Loucy (cell line): ENCODE measurements at regions not wholly inside any gene's neighbourhood (a gene's known extent, or its start where the extent isn't known, plus 50 kb on each side); places are given as distances from the start of the nearest gene placed in this dataset.

ENCODE experiments used
- H2AFZ ChIP-seq: fragments of 200-600 bp; sonication (generic); 2 replicates; pipeline ENCODE4 v1.6.0; 2016; ENCODE audit warnings: antibody characterized with exemption, mild to moderate bottlenecking, low read length, moderate library complexity
- H3F3A ChIP-seq: fragments of 200-600 bp; 2 replicates; pipeline ENCODE4 v1.6.0; 2016; ENCODE audit warnings: antibody characterized with exemption, low read depth, mild to moderate bottlenecking
- H3K27me3 ChIP-seq: fragments of 200-600 bp; sonication (generic); 2 replicates; pipeline ENCODE4 v1.6.1; 2014; ENCODE audit warnings: low read length, mild to moderate bottlenecking; ENCODE audit not compliant: insufficient read depth, poor library complexity, severe bottlenecking
- H3K36me3 ChIP-seq: fragments of 200-600 bp; sonication (generic); 2 replicates; pipeline ENCODE4 v1.6.1; 2016; ENCODE audit warnings: low read length; ENCODE audit not compliant: insufficient read depth
- H3K4me1 ChIP-seq: fragments of 200-600 bp; sonication (generic); 2 replicates; pipeline ENCODE4 v1.5.1; 2014; ENCODE audit warnings: low read length, mild to moderate bottlenecking; ENCODE audit not compliant: insufficient read depth, poor library complexity, severe bottlenecking
- H3K4me2 ChIP-seq: fragments of 200-600 bp; sonication (generic); 2 replicates; pipeline ENCODE4 v1.6.0; 2014; ENCODE audit warnings: antibody characterized with exemption, low read length, low read depth, mild to moderate bottlenecking; ENCODE audit not compliant: poor library complexity, severe bottlenecking
- H3K4me3 ChIP-seq: fragments of 200-600 bp; sonication (generic); 2 replicates; pipeline ENCODE4 v1.5.1; 2014; ENCODE audit warnings: low read length, mild to moderate bottlenecking, mixed read lengths; ENCODE audit not compliant: poor library complexity, severe bottlenecking
- H3K79me2 ChIP-seq: fragments of 200-600 bp; sonication (generic); 2 replicates; pipeline ENCODE4 v1.6.1; 2014; ENCODE audit warnings: low read length; ENCODE audit not compliant: insufficient read depth
- H3K9ac ChIP-seq: fragments of 200-600 bp; sonication (generic); 2 replicates; pipeline ENCODE4 v1.6.0; 2014; ENCODE audit warnings: mild to moderate bottlenecking, low read depth, low read length, moderate library complexity; ENCODE audit not compliant: poor library complexity, severe bottlenecking
- H3K9me2 ChIP-seq: fragments of 200-600 bp; sonication (generic); replicated peaks from 2 replicates; pipeline ENCODE4 v1.6.1; 2016; ENCODE audit warnings: low read depth, low read length, mixed read lengths
- H3K9me3 ChIP-seq: fragments of 200-600 bp; sonication (generic); 2 replicates; pipeline ENCODE4 v1.6.1; 2014; ENCODE audit warnings: mild to moderate bottlenecking, antibody characterized with exemption, low read length, low read depth; ENCODE audit not compliant: insufficient read depth
- H4K20me1 ChIP-seq: fragments of 200-600 bp; sonication (generic); 2 replicates; pipeline ENCODE4 v1.6.0; 2014; ENCODE audit warnings: antibody characterized with exemption, low read length, mild to moderate bottlenecking; ENCODE audit not compliant: insufficient read depth, poor library complexity, severe bottlenecking
- EZH2phosphoT487 ChIP-seq: fragments of 200-600 bp; IDR thresholded peaks from 2 replicates; pipeline ENCODE4 v1.6.1; 2018; ENCODE audit warnings: antibody characterized with exemption, mild to moderate bottlenecking, moderate library complexity, borderline replicate concordance
- TF ChIP-seq, protein P1 (sequence below): fragments of 200-600 bp; sonication (generic); conservative IDR thresholded peaks from 2 replicates; pipeline ENCODE4 v1.5.1; 2014; ENCODE audit warnings: mild to moderate bottlenecking, antibody characterized with exemption, low read length

- Histone ChIP-seq H3K4me3 (no peak overlapping the region), H3K4me2 (no peak overlapping the region), H3K9ac (no peak overlapping the region), H3F3A (no peaks in the 10 kb centered on the region), H3K9me2 (no peaks in the 10 kb centered on the region), H3K27me3 (no peaks in the 10 kb centered on the region), H2AFZ (no peak overlapping the region), H4K20me1 (no peaks in the 10 kb centered on the region), H3K9me3 (no peaks in the 10 kb centered on the region), H3K36me3 (no peaks in the 10 kb centered on the region), H3K79me2 (no peaks in the 10 kb centered on the region), H3K4me1 (no peaks in the 10 kb centered on the region)
- TF ChIP-seq EZH2phosphoT487 = no peak
- TF ChIP-seq, protein P1, sequence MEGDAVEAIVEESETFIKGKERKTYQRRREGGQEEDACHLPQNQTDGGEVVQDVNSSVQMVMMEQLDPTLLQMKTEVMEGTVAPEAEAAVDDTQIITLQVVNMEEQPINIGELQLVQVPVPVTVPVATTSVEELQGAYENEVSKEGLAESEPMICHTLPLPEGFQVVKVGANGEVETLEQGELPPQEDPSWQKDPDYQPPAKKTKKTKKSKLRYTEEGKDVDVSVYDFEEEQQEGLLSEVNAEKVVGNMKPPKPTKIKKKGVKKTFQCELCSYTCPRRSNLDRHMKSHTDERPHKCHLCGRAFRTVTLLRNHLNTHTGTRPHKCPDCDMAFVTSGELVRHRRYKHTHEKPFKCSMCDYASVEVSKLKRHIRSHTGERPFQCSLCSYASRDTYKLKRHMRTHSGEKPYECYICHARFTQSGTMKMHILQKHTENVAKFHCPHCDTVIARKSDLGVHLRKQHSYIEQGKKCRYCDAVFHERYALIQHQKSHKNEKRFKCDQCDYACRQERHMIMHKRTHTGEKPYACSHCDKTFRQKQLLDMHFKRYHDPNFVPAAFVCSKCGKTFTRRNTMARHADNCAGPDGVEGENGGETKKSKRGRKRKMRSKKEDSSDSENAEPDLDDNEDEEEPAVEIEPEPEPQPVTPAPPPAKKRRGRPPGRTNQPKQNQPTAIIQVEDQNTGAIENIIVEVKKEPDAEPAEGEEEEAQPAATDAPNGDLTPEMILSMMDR = no peak
Observed at GRCh38 chr2:17239550-17239949, 278.7 kb downstream of the RAD51AP2 start.

DNA sequence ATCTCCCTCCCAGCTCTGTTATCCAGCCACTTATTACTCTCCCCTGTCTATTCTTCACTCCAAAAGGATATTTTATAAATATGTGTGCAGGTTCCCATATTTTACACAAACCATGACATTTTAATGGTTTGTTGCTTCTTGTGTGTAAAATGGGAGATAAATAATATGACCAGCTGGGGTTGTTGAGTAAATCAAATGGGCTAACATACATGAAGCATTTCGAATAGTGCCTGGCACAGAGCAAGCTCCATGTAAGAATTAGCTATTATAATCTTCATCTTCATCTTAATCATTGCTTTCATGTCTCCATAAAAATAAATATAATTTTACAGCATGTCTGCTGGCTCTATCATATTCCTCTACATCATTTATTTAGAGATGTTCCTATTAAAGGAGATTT is 283.1 kb downstream of the RAD51AP2 start:
- Histone ChIP-seq H3K4me1 (no peaks in the 10 kb centered on the region), H3K4me2 (no peak overlapping the region), H4K20me1 (no peaks in the 10 kb centered on the region), H3K4me3 (no peak overlapping the region), H3K27me3 (no peaks in the 10 kb centered on the region), H2AFZ (no peak overlapping the region), H3K79me2 (no peaks in the 10 kb centered on the region), H3K9me3 (no peaks in the 10 kb centered on the region), H3K36me3 (no peaks in the 10 kb centered on the region), H3K9ac (no peak overlapping the region), H3K9me2 (no peaks in the 10 kb centered on the region), H3F3A (no peaks in the 10 kb centered on the region)
- no peak for TF ChIP-seq EZH2phosphoT487
- TF ChIP-seq, protein P1 = no peak

- no peak overlapping the region for H2AFZ ChIP-seq
- H3K9me2 ChIP-seq = no peaks in the 10 kb centered on the region
- no peaks in the 10 kb centered on the region for H3K27me3 ChIP-seq
- TF ChIP-seq, protein P1 = no peak
- no peak for TF ChIP-seq EZH2phosphoT487
- no peaks in the 10 kb centered on the region for H4K20me1 ChIP-seq
- no peaks in the 10 kb centered on the region for H3K36me3 ChIP-seq
- no peaks in the 10 kb centered on the region for H3F3A ChIP-seq
- no peaks in the 10 kb centered on the region for H3K79me2 ChIP-seq
- H3K4me3 ChIP-seq = no peak overlapping the region
- no peaks in the 10 kb centered on the region for H3K4me1 ChIP-seq
- no peak overlapping the region for H3K4me2 ChIP-seq
- no peak overlapping the region for H3K9ac ChIP-seq
- H3K9me3 ChIP-seq = no peaks in the 10 kb centered on the region
Observed at GRCh38 chr2:17232776-17233556, 285.3 kb downstream of the RAD51AP2 start.
